NCI-H524 treated with DMSO at 0.1 percent for 48 hours (cell line): ENCODE measurements at regions not wholly inside any gene's neighbourhood (a gene's known extent, or its start where the extent isn't known, plus 50 kb on each side); places are given as distances from the start of the nearest gene placed in this dataset.
A peak's percentile ranks its signal among the peaks of the same experiment; 100 is the strongest.
"Not testable (repeated sequence)": the region's sequence is repeated elsewhere in the genome, so short reads cannot be mapped to it uniquely, and the experiment has no call there.

Experiments used
- DNase-seq: peaks from one replicate; lab custom pipeline; 2025; lab: John Stamatoyannopoulos, UW

DNA sequence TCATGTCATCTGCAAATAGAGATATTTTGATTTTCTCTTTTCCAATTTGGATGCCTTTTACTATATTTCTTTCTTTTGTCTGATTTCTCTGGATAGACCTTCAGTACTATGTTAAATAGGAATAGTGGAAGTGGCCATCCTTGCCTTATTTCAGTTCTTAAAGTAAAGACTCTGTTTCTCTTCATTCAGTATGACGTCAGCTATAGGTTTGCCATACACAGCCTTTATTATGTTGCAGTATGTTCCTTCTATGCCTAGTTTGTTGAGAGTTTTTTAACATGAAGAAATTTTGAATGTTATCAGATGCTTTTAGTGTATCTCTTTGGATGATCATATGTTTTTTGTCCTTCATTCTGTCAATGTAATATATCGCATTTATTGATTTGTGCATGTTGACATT is 566.7 kb upstream of the ROBO1 start:
- DNase-seq: no peak

DNA sequence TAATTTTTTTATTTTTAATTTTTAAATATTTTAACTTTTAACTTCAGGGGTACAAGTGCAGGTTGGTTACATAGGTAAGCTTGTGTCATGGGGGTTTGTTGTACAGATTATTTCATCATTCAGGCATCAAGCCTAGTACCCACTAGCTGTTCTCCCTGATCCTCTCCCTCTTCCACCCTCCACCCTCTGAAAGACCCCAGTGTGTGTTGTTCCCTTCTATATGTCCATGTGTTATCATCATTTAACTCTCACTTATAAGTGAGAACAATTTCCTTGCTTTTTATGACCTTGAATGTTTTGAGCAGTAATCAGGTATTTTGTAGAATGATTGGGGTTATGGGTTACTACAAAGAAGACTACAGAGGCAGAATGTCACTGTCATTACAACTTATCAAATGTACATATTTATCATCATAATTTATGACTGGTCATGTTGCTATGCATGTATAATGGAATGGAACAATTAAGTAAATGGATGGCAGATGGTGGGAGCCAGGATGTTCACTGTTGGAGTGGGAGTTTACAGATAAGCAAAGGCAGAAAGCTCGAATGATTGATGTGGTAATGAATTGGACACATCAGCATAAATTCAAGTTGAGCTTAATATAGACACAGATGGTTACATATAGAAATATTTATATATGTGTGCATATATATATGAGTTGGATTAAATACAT is 563.8 kb upstream of the ROBO1 start:
- DNase-seq: peak; percentile 71

DNA sequence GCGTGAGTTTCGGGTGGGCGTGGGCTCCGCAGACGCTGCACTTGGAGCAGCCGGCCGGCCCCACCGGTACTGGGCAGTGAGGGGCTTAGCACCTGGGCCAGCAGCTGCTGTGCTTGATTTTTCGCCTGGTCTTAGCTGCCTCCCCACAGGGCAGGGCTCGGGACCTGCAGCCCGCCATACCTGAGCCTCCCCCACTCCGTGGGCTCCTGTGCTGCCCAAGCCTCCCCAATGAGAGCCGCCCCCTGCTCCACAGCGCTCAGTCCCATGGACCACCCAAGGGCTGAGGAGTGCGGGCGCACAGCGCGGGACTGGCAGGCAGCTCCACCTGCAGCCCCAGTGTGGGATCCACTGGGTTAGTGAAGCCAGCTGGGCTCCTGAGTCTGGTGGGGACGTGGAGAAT is 546.7 kb upstream of the ROBO1 start:
- not testable (repeated sequence) for DNase-seq

DNA sequence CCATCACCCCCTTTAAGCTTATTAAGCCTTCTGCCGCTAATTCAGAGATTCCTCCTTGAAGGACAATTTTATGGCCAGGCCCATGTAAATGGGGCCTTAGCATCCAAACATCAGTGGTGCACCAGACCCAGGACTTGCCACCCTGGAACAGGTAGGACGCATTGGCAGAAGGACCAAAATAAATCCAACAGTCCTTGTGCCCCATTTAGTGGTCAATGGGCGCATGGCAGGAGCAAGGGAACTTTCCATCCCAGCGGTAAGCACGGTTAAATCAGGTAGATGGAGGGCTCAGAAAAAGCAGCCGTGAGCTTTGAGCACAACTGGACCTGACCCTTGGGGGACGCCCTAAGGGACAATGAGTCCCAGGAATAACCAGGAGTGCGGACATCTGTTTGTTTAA is 540.8 kb upstream of the ROBO1 start:
- no peak for DNase-seq

DNA sequence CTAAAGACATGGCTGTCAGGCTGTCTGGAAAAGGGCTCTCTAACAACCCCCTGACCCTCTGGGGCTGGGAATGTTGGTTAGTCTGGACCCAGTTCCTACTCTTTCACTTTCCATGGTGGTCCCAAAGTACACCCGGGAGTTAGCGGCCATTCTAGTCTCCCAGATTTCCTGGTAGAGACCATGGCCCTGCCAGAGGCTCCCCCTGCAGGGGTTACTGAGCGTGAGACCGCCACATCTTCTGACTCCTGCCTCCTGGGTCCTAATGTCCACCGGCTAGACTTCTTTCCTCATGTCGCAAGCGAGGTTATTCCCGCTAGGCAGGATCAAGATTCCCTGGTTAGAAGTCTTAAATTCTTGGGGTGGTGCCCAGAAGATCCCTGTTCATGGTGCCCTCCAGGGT is 540.0 kb upstream of the ROBO1 start:
- DNase-seq: no peak

DNA sequence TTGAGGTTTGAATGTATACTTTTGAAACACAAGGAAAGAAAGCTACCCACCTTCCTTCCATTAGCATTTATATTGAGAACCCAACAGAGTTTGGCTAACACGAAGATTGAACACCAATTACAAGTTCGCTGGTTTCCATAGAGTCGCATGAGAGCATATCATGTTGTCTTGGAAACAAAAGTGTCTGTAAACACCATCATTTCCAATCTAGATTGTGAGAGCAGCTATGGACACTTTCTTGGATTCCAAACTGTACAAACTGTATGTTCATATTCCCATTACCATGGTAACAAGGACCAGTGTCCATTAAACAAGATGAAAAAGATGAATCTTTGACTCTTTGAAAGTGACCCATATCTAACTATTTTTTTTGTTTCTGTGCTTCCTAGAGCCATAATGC is 529.9 kb upstream of the ROBO1 start:
- no peak for DNase-seq

DNA sequence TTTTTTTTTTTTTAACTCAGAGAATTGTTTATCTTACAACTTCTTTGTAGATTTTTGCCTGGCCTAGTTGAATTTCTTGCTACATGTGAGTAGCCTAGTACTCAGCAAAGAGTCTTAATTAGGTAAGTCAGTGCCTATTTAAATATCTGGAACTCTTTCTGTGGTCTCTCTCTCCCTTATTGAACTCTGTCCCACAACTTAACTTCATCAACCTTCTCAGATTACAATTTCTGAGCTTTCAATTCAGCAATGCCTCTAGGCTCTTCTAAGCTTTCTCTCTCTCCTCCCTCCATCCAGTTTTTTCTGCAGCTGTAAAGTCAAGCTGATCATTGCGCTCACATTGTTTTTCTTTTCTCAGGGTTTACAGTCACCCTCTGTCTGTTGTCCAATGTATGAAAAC is 517.6 kb upstream of the ROBO1 start:
- no peak for DNase-seq

DNA sequence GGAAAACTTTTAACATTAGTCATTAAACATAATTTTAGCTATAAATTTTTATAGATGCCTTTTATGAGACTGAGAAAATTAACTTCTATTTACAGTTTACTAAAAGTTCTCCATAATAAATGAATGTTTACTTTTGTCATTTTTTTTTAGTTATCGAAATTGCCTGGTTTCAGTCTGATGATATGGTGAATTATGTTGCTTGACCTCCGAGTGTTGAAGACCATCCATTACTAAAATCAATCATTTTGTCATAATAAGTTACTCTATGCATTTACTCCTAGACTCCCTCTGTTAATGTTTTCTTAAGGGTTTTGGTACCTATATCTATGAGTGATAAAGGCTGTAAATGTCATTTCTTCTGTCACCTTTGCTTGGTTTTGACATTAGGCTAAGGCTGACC is 516.0 kb upstream of the ROBO1 start:
- DNase-seq: no peak

DNA sequence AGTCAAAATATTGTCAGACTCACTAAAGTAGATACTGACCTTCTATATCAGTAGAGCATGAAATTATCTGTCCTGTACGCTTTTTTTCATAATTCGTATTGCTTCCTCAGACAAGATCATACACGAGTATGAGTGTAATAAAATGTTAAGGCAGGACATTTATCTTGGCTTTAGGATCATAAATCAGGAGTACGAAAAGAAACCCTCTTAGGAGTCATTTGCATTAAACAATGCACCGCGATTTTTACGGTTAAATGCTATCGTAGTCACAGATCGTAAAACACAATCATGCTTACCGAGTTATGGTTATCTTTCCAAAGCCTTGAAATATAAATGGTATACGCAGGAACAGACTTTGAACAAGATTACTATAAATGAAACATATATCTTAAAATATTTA is 510.3 kb upstream of the ROBO1 start:
- no peak for DNase-seq

DNA sequence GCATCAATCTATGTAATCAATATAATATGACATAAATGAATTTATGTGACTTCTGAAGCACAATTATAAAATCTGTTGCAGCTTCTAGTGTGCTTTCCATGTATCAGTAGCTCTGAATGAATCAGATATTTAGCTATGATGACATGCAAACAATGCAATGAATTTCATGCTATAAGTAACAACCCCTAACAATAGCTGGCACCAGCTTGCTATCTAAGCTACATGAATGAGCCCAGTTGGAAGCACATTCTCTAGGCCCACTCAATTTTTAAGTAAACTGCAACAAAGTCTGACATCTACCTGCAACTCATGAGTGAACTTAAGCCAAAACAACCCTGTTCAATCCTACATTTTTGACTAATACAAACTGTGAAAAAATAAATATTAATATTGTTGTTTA is 507.3 kb upstream of the ROBO1 start:
- DNase-seq: no peak

DNA sequence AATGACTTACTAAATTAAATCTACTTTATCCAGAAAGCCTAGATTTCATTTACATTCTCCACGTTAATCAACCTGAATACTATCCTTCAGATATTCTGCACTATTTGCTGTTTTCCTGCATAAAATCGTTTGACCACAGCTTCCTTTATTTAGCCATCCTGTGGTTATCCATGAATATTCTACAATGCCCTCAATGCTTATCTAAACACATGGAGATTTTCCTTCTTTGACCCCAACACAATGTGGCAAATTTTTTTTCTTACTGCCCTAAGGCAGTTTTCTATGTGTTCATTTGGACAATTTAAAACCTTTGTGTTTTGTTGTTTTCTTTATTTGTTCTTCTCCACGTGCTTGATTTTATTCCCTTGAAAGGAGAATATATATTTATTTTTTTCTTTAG is 495.5 kb upstream of the ROBO1 start:
- DNase-seq: no peak

DNA sequence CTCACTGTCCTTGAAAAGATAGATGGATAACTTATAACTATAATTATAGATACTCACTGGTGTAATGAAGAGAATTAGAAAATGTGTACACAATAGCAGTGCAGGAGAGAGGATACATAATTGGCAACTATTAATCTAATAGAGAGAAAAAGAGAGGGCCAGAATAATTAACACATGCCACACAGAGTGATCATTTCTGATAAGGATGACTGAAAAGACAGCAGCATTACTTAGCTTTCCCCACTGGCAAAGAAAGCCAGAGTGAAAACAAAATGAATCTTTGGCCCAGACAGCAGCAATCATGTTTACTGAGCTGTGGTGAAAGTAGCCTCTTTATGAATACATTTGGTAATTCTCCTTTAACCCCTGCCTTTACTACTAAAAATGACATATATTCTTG is 493.3 kb upstream of the ROBO1 start:
- no peak for DNase-seq

DNA sequence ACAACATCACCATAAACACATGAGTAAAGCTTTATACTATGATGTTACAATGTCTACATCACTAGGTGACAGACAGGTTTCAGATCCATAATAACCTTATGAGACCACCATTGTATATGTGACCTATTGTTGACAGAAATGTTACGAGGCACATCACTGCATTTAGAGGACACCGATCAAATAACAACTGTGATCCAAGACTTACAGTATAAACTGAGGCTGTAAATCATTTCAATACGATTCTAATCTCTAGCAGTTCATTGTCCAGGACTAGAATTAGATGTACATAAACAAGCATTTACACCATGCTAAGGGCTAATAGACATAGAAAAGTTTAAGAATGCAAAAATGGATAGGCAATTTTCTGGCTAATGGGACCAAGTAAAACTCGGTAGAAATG is 491.9 kb upstream of the ROBO1 start:
- DNase-seq: no peak

DNA sequence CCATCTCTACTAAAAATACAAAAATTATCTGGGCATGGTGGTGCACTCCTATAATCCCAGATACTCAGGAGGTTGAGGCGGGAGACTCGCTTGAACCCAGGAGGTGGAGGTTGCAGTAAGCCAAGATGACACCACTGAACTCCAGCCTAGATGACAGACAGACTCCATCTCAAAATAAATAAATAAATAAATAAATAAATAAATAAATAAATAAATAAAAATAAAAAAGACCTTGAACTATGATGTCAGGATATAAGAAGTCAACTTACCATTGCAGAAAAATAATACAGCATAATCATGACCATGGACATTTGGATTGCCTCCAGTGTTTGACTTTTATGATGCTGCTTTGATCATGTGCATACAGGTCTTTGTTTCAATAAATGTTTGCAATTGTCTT is 484.3 kb upstream of the ROBO1 start:
- no peak for DNase-seq

DNA sequence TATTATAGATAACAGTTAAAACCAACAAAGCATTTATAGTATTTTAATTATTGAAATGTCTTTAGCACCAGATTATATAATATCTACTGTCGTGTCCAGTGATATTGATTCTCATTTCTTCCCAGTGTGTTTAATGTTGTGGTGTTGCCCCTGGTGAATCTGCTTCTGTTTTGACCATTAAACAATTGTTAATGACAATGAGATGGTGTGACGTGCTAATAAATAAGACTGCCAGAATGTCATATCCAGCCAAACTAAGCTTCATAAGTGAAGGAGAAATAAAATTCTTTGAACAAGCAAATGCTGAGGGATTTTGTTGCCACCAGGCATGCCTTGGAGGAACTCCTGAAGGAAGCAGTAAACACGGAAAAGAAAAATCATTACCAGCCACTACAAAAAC is 480.0 kb upstream of the ROBO1 start:
- DNase-seq: no peak

DNA sequence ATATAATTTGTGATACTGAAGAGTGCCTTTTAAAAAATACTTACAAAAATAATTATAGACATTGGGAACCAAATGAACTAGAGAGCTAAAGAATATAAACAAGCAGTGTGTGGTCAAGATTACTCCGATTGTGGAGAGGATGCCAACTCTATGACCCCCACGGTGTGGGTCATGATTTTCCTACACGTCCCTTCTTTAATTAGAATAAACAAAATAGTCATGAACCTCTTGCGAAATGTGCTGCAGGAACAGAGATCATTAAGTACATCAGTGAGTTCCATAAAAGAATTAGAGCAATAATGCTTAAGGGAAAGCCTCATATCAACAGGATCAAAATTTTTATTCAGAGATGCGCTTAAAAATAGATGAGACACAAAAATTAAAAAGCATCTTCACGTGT is 476.6 kb upstream of the ROBO1 start:
- DNase-seq: no peak

DNA sequence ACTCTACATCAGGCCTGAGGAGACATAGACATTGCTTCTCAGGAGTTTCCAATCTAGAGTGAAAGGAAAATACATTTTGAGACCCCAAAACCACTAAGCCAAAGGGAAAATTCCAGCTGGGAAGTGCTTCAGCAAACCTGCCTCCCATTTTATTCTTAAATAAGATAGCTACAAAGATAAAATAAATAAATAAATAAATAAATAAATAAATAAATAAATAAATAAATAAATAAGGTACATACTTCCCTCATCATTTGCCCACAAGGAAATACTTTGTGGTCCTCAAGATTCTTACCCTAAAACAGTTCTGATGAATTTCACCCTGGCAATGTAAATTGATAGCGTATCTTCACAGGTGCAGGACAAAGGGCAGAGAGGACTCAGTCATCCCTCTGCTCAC is 474.0 kb upstream of the ROBO1 start:
- DNase-seq: no peak

DNA sequence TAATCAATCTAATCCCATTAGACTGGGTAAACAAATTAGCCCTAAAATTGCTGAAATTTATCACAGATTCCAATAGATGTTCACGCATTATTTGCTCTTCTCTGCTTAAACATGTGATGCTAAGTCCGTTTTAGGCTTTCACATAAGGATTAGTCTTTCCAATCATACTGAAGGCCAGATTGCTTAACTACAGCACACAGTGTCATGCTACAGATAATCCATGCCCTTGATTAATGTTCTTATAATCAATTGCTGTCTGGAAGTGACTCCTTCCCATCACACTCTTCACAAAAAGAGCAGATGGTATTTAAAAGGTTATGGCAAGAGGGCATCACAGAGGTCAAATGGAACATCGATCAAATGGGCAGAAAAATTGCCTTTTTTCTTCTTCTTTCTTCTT is 471.5 kb upstream of the ROBO1 start:
- DNase-seq: no peak

DNA sequence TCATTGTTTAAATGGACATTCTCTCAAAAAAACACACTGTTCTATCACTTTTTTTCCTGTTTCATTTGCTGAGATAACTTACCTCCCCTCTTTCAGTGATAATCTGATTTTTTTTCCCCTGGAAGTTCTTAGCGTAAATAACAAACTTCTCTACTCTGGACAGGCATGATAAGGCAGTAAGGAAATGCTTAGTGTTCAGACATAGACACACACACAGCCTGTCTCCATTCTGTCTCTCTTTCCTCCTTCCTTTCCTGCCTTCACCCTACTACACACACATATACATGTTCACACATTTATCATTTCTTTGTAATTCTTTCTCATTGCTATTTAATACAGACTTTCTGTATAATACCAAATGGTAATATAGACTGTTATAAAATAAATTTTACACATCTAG is 470.8 kb upstream of the ROBO1 start:
- no peak for DNase-seq

DNA sequence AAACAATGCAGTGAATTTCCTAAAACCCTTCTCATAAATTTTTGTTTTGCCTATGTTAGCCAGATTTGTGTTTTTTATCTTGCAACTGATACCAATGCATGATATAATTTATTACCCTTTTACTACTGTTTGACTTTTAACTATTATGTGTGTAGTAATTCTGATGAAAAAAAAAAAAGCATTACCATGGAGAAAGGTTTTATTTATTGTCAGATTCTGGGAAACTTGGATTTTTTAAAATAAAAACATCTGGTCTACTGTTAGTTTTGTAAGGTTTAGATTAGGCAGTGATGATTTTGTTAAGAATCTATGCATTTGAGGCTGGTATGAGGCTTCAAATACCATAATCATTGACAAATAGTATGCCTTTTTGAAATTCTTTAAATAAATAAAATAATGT is 470.4 kb upstream of the ROBO1 start:
- no peak for DNase-seq

DNA sequence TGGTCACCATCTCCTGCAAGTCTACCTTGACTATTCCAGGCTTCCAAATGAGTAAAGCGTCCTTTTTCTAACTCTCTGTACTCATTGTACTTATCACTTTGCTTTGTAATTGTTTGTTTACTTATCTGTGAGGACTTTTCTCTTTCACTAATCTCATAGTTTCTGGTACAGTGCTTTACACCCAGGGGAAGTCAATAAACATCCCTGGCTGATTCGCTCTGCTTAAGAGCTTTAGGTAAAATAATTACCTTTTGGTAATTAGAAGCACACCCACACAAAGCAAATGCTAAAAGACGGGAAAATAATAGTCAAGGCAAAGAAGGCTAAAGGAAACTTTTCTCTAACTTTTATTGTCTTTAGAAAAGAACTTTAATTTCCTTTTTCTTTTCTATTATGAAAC is 466.9 kb upstream of the ROBO1 start:
- DNase-seq: no peak

DNA sequence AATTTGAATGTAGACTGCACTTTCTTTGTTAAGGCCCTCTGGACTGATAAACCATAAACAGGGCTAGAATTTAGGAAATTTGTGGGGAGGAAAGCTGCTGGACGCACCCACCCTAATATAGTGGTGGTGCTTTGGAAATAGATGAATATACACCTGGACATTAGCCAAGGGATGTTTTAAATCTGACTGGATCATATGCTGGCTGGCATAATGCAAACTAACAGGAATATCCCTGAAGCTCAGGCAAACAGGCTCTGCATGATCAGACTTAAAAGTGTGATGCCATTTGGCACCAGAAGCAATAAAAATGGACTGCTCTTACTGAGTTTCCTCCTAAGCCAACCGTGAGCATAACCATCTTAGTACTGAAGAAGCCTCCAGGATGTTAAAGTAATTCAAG is 465.8 kb upstream of the ROBO1 start:
- DNase-seq: no peak

DNA sequence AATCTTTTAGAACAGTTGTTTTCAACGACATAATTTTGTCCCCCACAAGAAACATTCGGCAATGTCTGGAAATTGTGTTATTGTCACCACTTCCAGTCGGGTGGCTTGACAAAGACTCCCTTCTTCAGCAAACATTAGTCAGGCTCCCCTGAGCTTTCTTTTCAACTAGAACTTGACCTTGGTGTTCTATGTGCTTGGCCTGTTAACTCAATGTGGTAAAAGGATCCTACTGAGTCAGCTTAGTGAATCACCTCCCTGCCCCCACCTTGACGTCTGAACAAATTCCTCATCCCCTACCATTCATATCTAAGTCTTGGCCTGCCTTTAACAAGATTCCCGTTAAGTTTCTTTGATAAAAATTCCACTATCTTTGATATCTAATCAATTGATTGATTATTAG is 465.0 kb upstream of the ROBO1 start:
- DNase-seq: no peak

DNA sequence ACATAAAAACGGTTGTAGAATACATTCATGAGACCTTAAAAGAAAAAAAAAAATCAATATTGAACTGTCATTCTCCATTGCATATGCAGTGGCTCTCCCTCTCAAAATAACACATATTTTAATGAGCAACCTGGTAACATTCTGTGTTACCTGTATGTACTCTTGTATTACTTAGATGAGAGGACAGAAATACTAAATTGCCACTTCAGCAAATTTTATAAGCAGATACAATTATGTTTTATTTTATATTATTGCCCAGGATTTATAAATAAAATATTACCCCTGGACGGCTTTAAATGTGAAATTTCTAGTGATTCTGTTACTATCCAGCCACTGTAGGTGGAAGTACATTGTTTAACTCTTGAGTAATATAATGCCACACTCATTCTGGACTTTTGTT is 463.2 kb upstream of the ROBO1 start:
- DNase-seq: no peak

DNA sequence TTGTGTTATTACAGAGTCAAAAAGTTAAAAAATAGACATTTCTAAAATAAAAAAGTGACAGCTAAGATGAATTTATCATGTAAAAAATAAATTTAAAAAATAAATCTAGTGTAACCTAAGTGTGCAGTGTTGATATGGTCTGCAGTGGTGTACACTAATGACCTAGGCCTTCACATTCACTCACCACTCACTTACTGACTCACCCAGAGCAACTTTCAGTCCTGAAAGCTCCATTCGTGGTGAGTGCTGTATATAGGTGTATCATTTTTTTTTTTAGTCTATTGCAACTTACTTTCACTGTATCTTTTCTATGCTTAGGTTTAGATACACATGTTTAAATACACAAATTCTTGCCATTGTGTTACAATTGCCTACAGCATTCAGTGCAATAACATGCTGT is 459.4 kb upstream of the ROBO1 start:
- no peak for DNase-seq
